Activated CD8-positive, alpha-beta T cell treated with anti-CD3 and anti-CD28 coated beads for 36 hours (primary cell): ENCODE measurements at regions not wholly inside any gene's neighbourhood (a gene's known extent, or its start where the extent isn't known, plus 50 kb on each side); places are given as distances from the start of the nearest gene placed in this dataset.

Source experiments
- ATAC-seq: fragments of 200-7000 bp; cut with Tn5 transposase; one replicate; pipeline ENCODE4 v1.10.0; 2021; ENCODE audit warnings: mild to moderate bottlenecking, moderate library complexity
- CTCF ChIA-PET: fragments of 350-600 bp; sonication (Branson Sonifier 250); formaldehyde crosslinking; loops from one replicate; lab custom pipeline; 2021; ENCODE audit warnings: antibody characterized with exemption; lab: Charles Lee
- POLR2A ChIA-PET: fragments of 350-600 bp; sonication (Branson Sonifier 250); formaldehyde crosslinking; loops from one replicate; lab custom pipeline; 2021; ENCODE audit warnings: antibody characterized with exemption; lab: Charles Lee
- DNase-seq: peaks from one replicate; pipeline ENCODE4 v3.0.0-alpha.2; 2020
- H3K27ac Mint-ChIP-seq: one replicate; pipeline ENCODE4 v1.8.0; 2021; ENCODE audit warnings: mild to moderate bottlenecking, mixed read lengths
- H3K27me3 Mint-ChIP-seq: one replicate; pipeline ENCODE4 v1.8.0; 2021; ENCODE audit warnings: mixed read lengths
- H3K36me3 Mint-ChIP-seq: one replicate; pipeline ENCODE4 v1.8.0; 2021; ENCODE audit warnings: low read depth, mixed read lengths
- H3K4me1 Mint-ChIP-seq: one replicate; pipeline ENCODE4 v1.8.0; 2021; ENCODE audit warnings: low read depth, mixed read lengths
- H3K4me3 Mint-ChIP-seq: one replicate; pipeline ENCODE4 v1.8.0; 2021; ENCODE audit warnings: mild to moderate bottlenecking, moderate library complexity, mixed read lengths
- H3K9me3 Mint-ChIP-seq: one replicate; pipeline ENCODE4 v1.8.0; 2021; ENCODE audit warnings: mixed read lengths
- CTCF ChIP-seq: fragments of 200-600 bp; IDR thresholded peaks from one replicate; pipeline ENCODE4 v1.8.0; 2022; ENCODE audit warnings: antibody characterized with exemption, mild to moderate bottlenecking
- intact Hi-C: fragments of 100-400 bp; cut with micrococcal nuclease; formaldehyde crosslinking; loops from one replicate; pipeline ENCODE4 v1.10.0; 2022

- H3K9me3 Mint-ChIP-seq: peaks cover 3% of the 10 kb centered on the region
- DNase-seq: no peak
- no peak overlapping the region for H3K4me3 Mint-ChIP-seq
- peaks cover 12% of the 10 kb centered on the region for H3K27me3 Mint-ChIP-seq
- no peaks in the 10 kb centered on the region for H3K4me1 Mint-ChIP-seq
- ATAC-seq: no peak
- H3K27ac Mint-ChIP-seq: no peak overlapping the region
- CTCF ChIA-PET: interaction anchor here (1.6 to 1.9 kb wide), 2 partner anchors 56 to 83 kb away, joined by 3 to 6 read pairs; no protein-coding TSS in a partner anchor
- intact Hi-C loops: no loop called here
- no peak for TF ChIP-seq CTCF
- POLR2A ChIA-PET: no interaction called here
- no peaks in the 10 kb centered on the region for H3K36me3 Mint-ChIP-seq
These were observed 52.8 kb downstream of the FAM43A start for GRCh38 chr3:194738254-194739093.

- ChIA-PET POLR2A (no interaction called here), CTCF (no interaction called here)
- TF ChIP-seq CTCF: no peak
- intact Hi-C loops: no loop called here
- DNase-seq (no peak), ATAC-seq (no peak)
- H3K9me3 Mint-ChIP-seq: peaks cover 3% of the 10 kb centered on the region
- no peaks in the 10 kb centered on the region for H3K4me1 Mint-ChIP-seq
- no peak overlapping the region for H3K27ac Mint-ChIP-seq
- H3K4me3 Mint-ChIP-seq: no peak overlapping the region
- H3K27me3 Mint-ChIP-seq: peaks cover 12% of the 10 kb centered on the region
- H3K36me3 Mint-ChIP-seq: no peaks in the 10 kb centered on the region
These were observed 54.0 kb downstream of the FAM43A start for GRCh38 chr3:194739498-194740284.

GRCh38 chr3:194740859-194741491 is 55.3 kb downstream of the FAM43A start:
- ChIA-PET POLR2A (no interaction called here), CTCF (interaction anchor here (1.8 kb wide), 1 partner anchor 59 kb away, joined by 5 read pairs; no protein-coding TSS in a partner anchor)
- H3K4me3 Mint-ChIP-seq: no peak overlapping the region
- no peak overlapping the region for H3K27ac Mint-ChIP-seq
- ATAC-seq (no peak), DNase-seq (no peak)
- intact Hi-C loops: no loop called here
- H3K9me3 Mint-ChIP-seq: no peaks in the 10 kb centered on the region
- H3K4me1 Mint-ChIP-seq: no peaks in the 10 kb centered on the region
- H3K27me3 Mint-ChIP-seq: peaks cover 8% of the 10 kb centered on the region
- no peaks in the 10 kb centered on the region for H3K36me3 Mint-ChIP-seq
- TF ChIP-seq CTCF: no peak

- H3K9me3 Mint-ChIP-seq: no peaks in the 10 kb centered on the region
- intact Hi-C loops: no loop called here
- no peak overlapping the region for H3K4me3 Mint-ChIP-seq
These were observed 56.2 kb downstream of the FAM43A start for GRCh38 chr3:194741916-194742315.

More at GRCh38 chr3:194741916-194742315, 56.2 kb downstream of the FAM43A start:
- ATAC-seq: no peak
- ChIA-PET CTCF (interaction anchor here (1.8 kb wide), 1 partner anchor 60 kb away, joined by 5 read pairs; no protein-coding TSS in a partner anchor), POLR2A (no interaction called here)
- Mint-ChIP-seq H3K27me3 (peaks cover 8% of the 10 kb centered on the region), H3K4me1 (no peaks in the 10 kb centered on the region), H3K36me3 (no peaks in the 10 kb centered on the region), H3K27ac (no peak overlapping the region)
- TF ChIP-seq CTCF: no peak
- no peak for DNase-seq
